GM12891 (cell line): ENCODE measurements at regions not wholly inside any gene's neighbourhood (a gene's known extent, or its start where the extent isn't known, plus 50 kb on each side); places are given as distances from the start of the nearest gene placed in this dataset.

Experiments used
- PAX5 ChIP-seq: IDR thresholded peaks from 2 replicates; pipeline ENCODE4 v1.6.1; 2011; ENCODE audit warnings: low read length, moderate library complexity, mild to moderate bottlenecking; ENCODE audit not compliant: insufficient read depth, severe bottlenecking
- POLR2A ChIP-seq: IDR thresholded peaks from 2 replicates; pipeline ENCODE4 v1.6.1; 2011; ENCODE audit warnings: low read depth, low read length, control low read depth
- POLR2AphosphoS5 ChIP-seq: IDR thresholded peaks from 2 replicates; pipeline ENCODE4 v1.6.1; 2011; ENCODE audit warnings: low read depth, low read length, control low read depth
- POU2F2 ChIP-seq: IDR thresholded peaks from 2 replicates; pipeline ENCODE4 v1.6.1; 2011; ENCODE audit warnings: low read depth, mild to moderate bottlenecking, control low read depth, low read length, moderate library complexity
- SPI1 ChIP-seq: IDR thresholded peaks from 2 replicates; pipeline ENCODE4 v1.6.1; 2011; ENCODE audit warnings: low read depth, low read length, control low read depth
- TAF1 ChIP-seq: IDR thresholded peaks from 2 replicates; pipeline ENCODE4 v1.6.1; 2011; ENCODE audit warnings: low read depth, low read length, control low read depth

- no peak for TF ChIP-seq POLR2AphosphoS5
- no peak for TF ChIP-seq POLR2A
- TF ChIP-seq TAF1 = no peak
- no peak for TF ChIP-seq SPI1
- no peak for TF ChIP-seq POU2F2
- no peak for TF ChIP-seq PAX5
Measured at GRCh38 chr13:44768775-44769581, 192.8 kb upstream of the TSC22D1 start.
